Stomach (tissue), 8 donors: ENCODE measurements at regions not wholly inside any gene's neighbourhood (a gene's known extent, or its start where the extent isn't known, plus 50 kb on each side); places are given as distances from the start of the nearest gene placed in this dataset.

ENCODE experiments used
- DNase-seq, 2 donors: peaks; one replicate each; pipeline versions ENCODE4 v3.0.0 to v3.0.0-alpha.2; 2013 to 2019
- H3K27ac ChIP-seq, 5 donors: fragments of 200-600 bp in 4 of 5; sonication (generic) in 4 of 5; one replicate each; pipeline ENCODE4 v1.5.1; 2013 to 2019; ENCODE audit warnings: mild to moderate bottlenecking in 1 of 5, moderate library complexity in 1 of 5
- H3K27me3 ChIP-seq, 3 donors: fragments of 200-600 bp; sonication (generic); one replicate each; pipeline ENCODE4 v1.5.1; 2017 to 2019; ENCODE audit warnings: mixed run types in 1 of 3
- H3K36me3 ChIP-seq, 4 donors: fragments of 200-600 bp; sonication (generic); 1 replicate in 3 of 4; 2 replicates in 1 of 4; pipeline ENCODE4 v1.5.1; 2016 to 2019
- H3K4me1 ChIP-seq, 4 donors: fragments of 200-600 bp; sonication (generic); one replicate each; pipeline ENCODE4 v1.5.1; 2016 to 2019
- H3K4me3 ChIP-seq, 4 donors: fragments of 200-600 bp; sonication (generic) in 3 of 4; one replicate each; pipeline ENCODE4 v1.5.1; 2016 to 2019; ENCODE audit warnings: mild to moderate bottlenecking in 1 of 4
- H3K9me3 ChIP-seq, 4 donors: fragments of 200-600 bp; sonication (generic); one replicate each; pipeline ENCODE4 v1.5.1; 2016 to 2019
- CTCF ChIP-seq, 7 experiments: fragments of 450-650 bp in 4 of 7; fragments of 200-600 bp in 3 of 7; sonication (generic) in 3 of 7; IDR thresholded peaks; one replicate each; pipeline ENCODE4 v1.5.1; 2016 to 2019; ENCODE audit warnings: antibody characterized with exemption in 7 of 7, control low read depth in 2 of 7, mild to moderate bottlenecking in 1 of 7
- EP300 ChIP-seq: sonication (generic); formaldehyde crosslinking; IDR thresholded peaks from one replicate; pipeline ENCODE4 v1.6.1; 2017; ENCODE audit warnings: antibody characterized with exemption
- POLR2A ChIP-seq, 4 donors: fragments of 450-650 bp; IDR thresholded peaks; one replicate each; pipeline ENCODE4 v1.6.1; 2016; ENCODE audit warnings: antibody characterized with exemption in 4 of 4, control low read depth in 2 of 4, mild to moderate bottlenecking in 1 of 4, moderate library complexity in 1 of 4
- POLR2AphosphoS5 ChIP-seq, 3 donors: sonication (generic); formaldehyde crosslinking; IDR thresholded peaks; one replicate each; pipeline ENCODE4 v1.6.1; 2016; ENCODE audit warnings: antibody characterized with exemption in 3 of 3
- WGBS, 5 donors: extraction: QIAGEN DNeasy Blood & Tissue Kit in 3 of 5; methylation state at CpG; one replicate each; pipeline versions ENCODE4 v1.1.5 to v1.1.7; 2013 to 2018; 5-methylcytosine and 5-hydroxymethylcytosine counted together
- intact Hi-C: fragments of 100-400 bp; cut with DNase I; formaldehyde crosslinking; loops from one replicate; pipeline ENCODE4 v1.15.1; 2023; ENCODE audit warnings: low total_unique reads
- donor health status: healthy with polysubstance abuse.
- donor health status: Bipolar disorder and iron deficiency.
- donor health status: healthy.

GRCh38 chr7:84823530-84823929 lies 363.3 kb downstream of the SEMA3D start:
- Histone ChIP-seq H3K36me3 (no peaks in the 10 kb centered on the region), H3K4me3 (no peak overlapping the region), H3K4me1 (no peaks in the 10 kb centered on the region), H3K9me3 (no peaks in the 10 kb centered on the region), H3K27me3 (no peaks in the 10 kb centered on the region), H3K27ac (no peak overlapping the region)
- no peak for DNase-seq
- intact Hi-C loops = no loop called here
- WGBS, 5 donors = 73 to 84% (median 79%) methylated on average over 2 of the region's 2 CpGs
- TF ChIP-seq POLR2AphosphoS5 (IDR thresholded peaks at IDR 0.05) = no peak
- no peak for TF ChIP-seq CTCF (IDR thresholded peaks at IDR 0.05)
- no peak for TF ChIP-seq EP300
- TF ChIP-seq POLR2A (IDR thresholded peaks at IDR 0.05) = no peak

GRCh38 chr7:84822941-84823510 lies 363.8 kb downstream of the SEMA3D start:
- no peaks in the 10 kb centered on the region for H3K36me3 ChIP-seq
- intact Hi-C loops = no loop called here
- no peak overlapping the region for H3K27ac ChIP-seq
- no peak for TF ChIP-seq EP300
- no peak for TF ChIP-seq POLR2AphosphoS5 (IDR thresholded peaks at IDR 0.05)
- no peak for TF ChIP-seq POLR2A (IDR thresholded peaks at IDR 0.05)
- no peak for TF ChIP-seq CTCF (IDR thresholded peaks at IDR 0.05)
- no peak overlapping the region for H3K4me3 ChIP-seq
- WGBS, 5 donors = 82 to 90% (median 87%) methylated on average over 6 of the region's 6 CpGs
- H3K27me3 ChIP-seq = no peaks in the 10 kb centered on the region
- H3K9me3 ChIP-seq = no peaks in the 10 kb centered on the region
- no peaks in the 10 kb centered on the region for H3K4me1 ChIP-seq
- no peak for DNase-seq

- Histone ChIP-seq H3K4me1 (no peaks in the 10 kb centered on the region), H3K9me3 (no peaks in the 10 kb centered on the region), H3K27me3 (no peaks in the 10 kb centered on the region), H3K27ac (no peak overlapping the region), H3K36me3 (no peaks in the 10 kb centered on the region), H3K4me3 (no peak overlapping the region)
- DNase-seq = no peak
- intact Hi-C loops = no loop called here
- WGBS, 5 donors = 88 to 96% (median 91%) methylated on average over 3 of the region's 3 CpGs
- no peak for TF ChIP-seq POLR2A (IDR thresholded peaks at IDR 0.05)
- no peak for TF ChIP-seq POLR2AphosphoS5 (IDR thresholded peaks at IDR 0.05)
- no peak for TF ChIP-seq CTCF (IDR thresholded peaks at IDR 0.05)
- TF ChIP-seq EP300 = no peak
Measured at GRCh38 chr7:84821671-84822534, 365.0 kb downstream of the SEMA3D start.

GRCh38 chr7:84820481-84820880 lies 366.4 kb downstream of the SEMA3D start:
- Histone ChIP-seq H3K4me1 (no peaks in the 10 kb centered on the region), H3K4me3 (no peak overlapping the region), H3K27ac (no peak overlapping the region), H3K9me3 (no peaks in the 10 kb centered on the region), H3K36me3 (no peaks in the 10 kb centered on the region), H3K27me3 (no peaks in the 10 kb centered on the region)
- intact Hi-C loops = no loop called here
- TF ChIP-seq EP300 (no peak), POLR2A (IDR thresholded peaks at IDR 0.05) (no peak), CTCF (IDR thresholded peaks at IDR 0.05) (no peak), POLR2AphosphoS5 (IDR thresholded peaks at IDR 0.05) (no peak)
- DNase-seq = no peak
- 44 to 50% (median 46%) methylated on average over 2 of the region's 2 CpGs for WGBS, 5 donors
